Gastrocnemius medialis (tissue), 4 donors: ENCODE measurements at regions not wholly inside any gene's neighbourhood (a gene's known extent, or its start where the extent isn't known, plus 50 kb on each side); places are given as distances from the start of the nearest gene placed in this dataset.

Experiments used
- ATAC-seq, 2 donors: fragments of 150-250 bp; one replicate each; pipeline ENCODE4 v1.9.1; 2016
- DNase-seq, 2 donors: peaks; one replicate each; pipeline ENCODE4 v3.0.0-alpha.2; 2019
- H3K27ac ChIP-seq, 4 donors: fragments of 200-600 bp; sonication (generic); 1 replicate in 1 of 4; 2 replicates in 3 of 4; pipeline ENCODE4 v1.5.1; 2016 to 2018; ENCODE audit warnings: mild to moderate bottlenecking in 2 of 4, moderate library complexity in 1 of 4
- H3K27me3 ChIP-seq, 3 donors: fragments of 200-600 bp; sonication (generic) in 2 of 3; 1 replicate in 1 of 3; 2 replicates in 2 of 3; pipeline versions ENCODE4 v1.5.1 to v1.6.0; 2016 to 2019; ENCODE audit warnings: mild to moderate bottlenecking in 1 of 3, moderate library complexity in 1 of 3
- H3K36me3 ChIP-seq, 2 donors: fragments of 200-600 bp; sonication (generic) in 1 of 2; one replicate each; pipeline ENCODE4 v1.5.1; 2017 to 2018
- H3K4me1 ChIP-seq, 2 donors: fragments of 200-600 bp; sonication (generic) in 1 of 2; one replicate each; pipeline ENCODE4 v1.5.1; 2016 to 2017; ENCODE audit warnings: mild to moderate bottlenecking in 2 of 2
- H3K4me3 ChIP-seq, 4 donors: fragments of 200-600 bp; sonication (generic) in 3 of 4; 1 replicate in 1 of 4; 2 replicates in 3 of 4; pipeline ENCODE4 v1.5.1; 2016 to 2019; ENCODE audit warnings: mild to moderate bottlenecking in 2 of 4
- H3K9me3 ChIP-seq, 3 donors: fragments of 200-600 bp; sonication (generic) in 2 of 3; 1 replicate in 1 of 3; 2 replicates in 2 of 3; pipeline ENCODE4 v1.5.1; 2016 to 2019
- POLR2A ChIP-seq, 2 donors: fragments of 450-650 bp; IDR thresholded peaks; one replicate each; pipeline ENCODE4 v1.6.1; 2017; ENCODE audit warnings: antibody characterized with exemption in 2 of 2, mild to moderate bottlenecking in 2 of 2, moderate library complexity in 2 of 2
- in situ Hi-C, 4 donors: fragments of 200-750 bp; cut with MboI; loops; one replicate each; pipeline versions ENCODE4 v1.15.0 to v1.8.0; 2017; ENCODE audit warnings: low sequenced_read_pairs in 4 of 4
- intact Hi-C: fragments of 100-400 bp; cut with DNase I; formaldehyde crosslinking; loops from one replicate; pipeline ENCODE4 v1.15.1; 2023; ENCODE audit warnings: low total_unique reads
- TF ChIP-seq, protein P1 (sequence below), 5 experiments: fragments of 450-650 bp in 3 of 5; fragments of 200-600 bp in 2 of 5; sonication (generic) in 2 of 5; IDR thresholded peaks in 4 of 5; conservative IDR thresholded peaks in 1 of 5; 1 replicate in 4 of 5; 2 replicates in 1 of 5; pipeline ENCODE4 v1.5.1; 2016 to 2019; ENCODE audit warnings: antibody characterized with exemption in 5 of 5, mild to moderate bottlenecking in 3 of 5, moderate library complexity in 3 of 5

DNA sequence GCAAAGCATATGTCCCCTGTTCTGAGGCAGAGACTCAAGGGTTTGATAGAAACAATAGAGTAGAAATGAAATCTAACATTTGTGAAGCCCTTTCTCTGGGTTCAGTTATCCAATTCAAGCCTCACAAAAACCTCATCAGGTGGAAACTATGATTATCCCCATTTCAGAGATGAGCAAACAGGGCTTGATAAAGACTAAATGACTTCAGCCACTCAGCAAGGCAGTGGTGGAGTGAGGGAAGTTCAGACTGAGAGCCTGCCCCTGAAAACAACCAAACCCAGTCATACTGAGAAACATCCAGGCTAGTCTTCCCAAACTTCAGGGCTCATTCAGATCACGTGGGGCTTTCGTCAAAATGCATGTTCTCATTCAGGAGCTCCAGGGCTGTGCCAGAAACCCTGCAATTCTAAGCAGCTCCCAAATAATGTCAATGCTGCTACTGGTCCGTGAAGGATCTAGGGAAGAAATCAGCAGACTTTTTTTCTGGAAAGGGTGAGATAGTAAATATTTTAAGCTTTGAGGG, 109.6 kb upstream of the KIT start:
- ATAC-seq, result no peak
- Histone ChIP-seq H3K27ac (no peak overlapping the region), H3K4me1 (no peaks in the 10 kb centered on the region), H3K27me3 (no peaks in the 10 kb centered on the region), H3K9me3 (no peaks in the 10 kb centered on the region), H3K36me3 (no peaks in the 10 kb centered on the region), H3K4me3 (no peak overlapping the region)
- TF ChIP-seq, protein P1, sequence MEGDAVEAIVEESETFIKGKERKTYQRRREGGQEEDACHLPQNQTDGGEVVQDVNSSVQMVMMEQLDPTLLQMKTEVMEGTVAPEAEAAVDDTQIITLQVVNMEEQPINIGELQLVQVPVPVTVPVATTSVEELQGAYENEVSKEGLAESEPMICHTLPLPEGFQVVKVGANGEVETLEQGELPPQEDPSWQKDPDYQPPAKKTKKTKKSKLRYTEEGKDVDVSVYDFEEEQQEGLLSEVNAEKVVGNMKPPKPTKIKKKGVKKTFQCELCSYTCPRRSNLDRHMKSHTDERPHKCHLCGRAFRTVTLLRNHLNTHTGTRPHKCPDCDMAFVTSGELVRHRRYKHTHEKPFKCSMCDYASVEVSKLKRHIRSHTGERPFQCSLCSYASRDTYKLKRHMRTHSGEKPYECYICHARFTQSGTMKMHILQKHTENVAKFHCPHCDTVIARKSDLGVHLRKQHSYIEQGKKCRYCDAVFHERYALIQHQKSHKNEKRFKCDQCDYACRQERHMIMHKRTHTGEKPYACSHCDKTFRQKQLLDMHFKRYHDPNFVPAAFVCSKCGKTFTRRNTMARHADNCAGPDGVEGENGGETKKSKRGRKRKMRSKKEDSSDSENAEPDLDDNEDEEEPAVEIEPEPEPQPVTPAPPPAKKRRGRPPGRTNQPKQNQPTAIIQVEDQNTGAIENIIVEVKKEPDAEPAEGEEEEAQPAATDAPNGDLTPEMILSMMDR (IDR thresholded peaks at IDR 0.05 in 4 of 5, conservative IDR thresholded peaks at IDR 0.05 in 1 of 5), result no peak
- TF ChIP-seq POLR2A (IDR thresholded peaks at IDR 0.05), result no peak
- intact Hi-C loops (no loop called here), in situ Hi-C loops (no loop called here)
- DNase-seq, result no peak

DNA sequence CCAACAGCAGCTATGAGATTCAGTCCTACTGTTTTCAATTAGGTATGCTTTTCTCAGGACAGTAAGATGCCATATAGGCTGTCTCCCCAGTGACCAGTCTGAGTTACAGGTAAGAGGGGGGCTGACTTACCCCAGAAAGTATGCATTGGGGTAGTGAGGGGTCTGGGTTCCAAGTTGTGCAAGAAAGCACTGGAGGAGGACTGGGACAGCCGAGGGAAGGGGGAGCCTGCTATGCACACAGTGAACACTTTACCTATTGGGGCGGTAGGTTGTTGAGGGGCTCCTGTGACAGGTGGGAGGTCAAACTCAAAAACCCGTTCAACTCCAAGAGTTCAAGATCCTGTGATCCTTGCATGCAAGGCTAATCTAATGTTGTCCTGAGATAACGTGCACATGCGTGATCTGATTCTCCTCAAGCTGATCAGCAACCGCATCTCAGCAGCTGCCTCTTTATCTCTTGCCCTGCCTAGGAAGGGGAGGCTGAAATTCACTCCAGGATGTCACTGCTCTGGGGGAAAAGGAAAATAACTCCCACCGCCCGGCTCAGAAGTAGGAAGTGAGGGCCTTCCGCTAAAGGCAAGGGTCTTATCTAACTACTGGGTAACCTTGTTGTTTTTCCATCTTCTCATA, 108.8 kb upstream of the KIT start:
- Histone ChIP-seq H3K27me3 (no peaks in the 10 kb centered on the region), H3K36me3 (no peaks in the 10 kb centered on the region), H3K27ac (no peak overlapping the region), H3K9me3 (no peaks in the 10 kb centered on the region), H3K4me1 (no peaks in the 10 kb centered on the region), H3K4me3 (no peak overlapping the region)
- intact Hi-C loops, result no loop called here
- in situ Hi-C loops, result no loop called here
- TF ChIP-seq, protein P1 (IDR thresholded peaks at IDR 0.05 in 4 of 5, conservative IDR thresholded peaks at IDR 0.05 in 1 of 5), result no peak
- TF ChIP-seq POLR2A (IDR thresholded peaks at IDR 0.05), result no peak
- ATAC-seq (no peak), DNase-seq (no peak)

DNA sequence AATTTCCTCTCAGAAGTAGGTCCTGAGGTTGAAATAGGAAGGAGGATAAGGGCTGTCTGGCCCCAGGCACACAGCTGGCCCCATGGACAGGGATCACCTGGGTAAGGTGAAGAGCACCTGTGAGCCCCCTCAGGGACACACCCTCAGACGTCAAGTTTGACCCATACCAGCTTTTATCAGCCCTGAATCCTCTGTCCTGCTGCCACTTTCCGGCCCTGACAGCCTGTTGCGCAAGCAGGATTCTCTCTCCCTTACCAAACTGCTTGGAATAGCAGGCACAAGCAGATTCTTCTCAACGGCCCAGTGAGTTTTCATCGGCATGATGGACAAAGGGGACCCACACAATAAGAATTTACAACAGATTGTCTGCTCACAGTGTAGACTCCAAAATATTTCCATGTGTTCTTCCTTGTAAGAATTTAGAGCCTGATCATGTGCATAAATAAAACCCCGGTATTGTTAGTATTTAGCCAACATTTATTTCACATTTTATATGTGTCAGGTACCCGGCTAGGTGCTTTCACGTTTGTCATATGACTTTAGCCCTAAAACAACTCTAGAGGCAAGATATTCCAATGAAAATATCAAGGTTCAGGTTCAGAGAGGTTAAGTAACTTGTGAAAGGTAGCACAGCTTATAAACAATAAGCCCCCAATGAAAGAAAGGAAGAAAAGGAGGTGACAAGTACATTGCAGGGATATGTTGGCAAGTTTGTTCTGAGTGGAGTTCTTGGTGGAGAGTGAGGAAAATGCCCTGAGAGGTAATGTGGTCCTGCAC, 107.2 kb upstream of the KIT start:
- H3K4me1 ChIP-seq, result no peaks in the 10 kb centered on the region
- H3K27me3 ChIP-seq, result no peaks in the 10 kb centered on the region
- no peaks in the 10 kb centered on the region for H3K9me3 ChIP-seq
- H3K4me3 ChIP-seq, result no peak overlapping the region
- DNase-seq (no peak), ATAC-seq (no peak)
- intact Hi-C loops (no loop called here), in situ Hi-C loops (no loop called here)
- no peaks in the 10 kb centered on the region for H3K36me3 ChIP-seq
- H3K27ac ChIP-seq, result no peak overlapping the region
- TF ChIP-seq, protein P1 (IDR thresholded peaks at IDR 0.05 in 4 of 5, conservative IDR thresholded peaks at IDR 0.05 in 1 of 5), result no peak
- TF ChIP-seq POLR2A (IDR thresholded peaks at IDR 0.05), result no peak

DNA sequence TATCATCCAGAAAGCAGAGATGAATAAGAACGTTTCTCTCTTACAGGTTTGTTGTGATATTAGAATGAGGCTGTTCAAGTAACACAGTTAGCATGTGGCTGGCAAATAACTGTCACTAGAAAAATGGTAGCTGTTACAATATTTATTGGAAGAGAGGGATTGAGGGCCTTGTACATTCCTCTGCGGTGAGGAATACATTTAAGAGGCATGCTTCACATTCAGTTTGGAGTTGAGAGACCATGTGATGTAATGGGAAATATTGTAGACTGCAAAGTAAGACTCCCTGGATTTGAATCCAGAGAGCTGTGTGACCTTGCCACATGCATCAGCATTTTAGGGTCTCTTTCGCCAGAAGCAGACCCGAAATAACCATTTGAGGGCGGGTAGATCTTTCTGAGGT, 104.8 kb upstream of the KIT start:
- Histone ChIP-seq H3K27ac (no peak overlapping the region), H3K27me3 (no peaks in the 10 kb centered on the region), H3K36me3 (no peaks in the 10 kb centered on the region), H3K4me3 (no peak overlapping the region), H3K4me1 (no peaks in the 10 kb centered on the region), H3K9me3 (no peaks in the 10 kb centered on the region)
- no peak for TF ChIP-seq POLR2A (IDR thresholded peaks at IDR 0.05)
- TF ChIP-seq, protein P1 (IDR thresholded peaks at IDR 0.05 in 4 of 5, conservative IDR thresholded peaks at IDR 0.05 in 1 of 5), result no peak
- in situ Hi-C loops, result no loop called here
- no peak for ATAC-seq
- DNase-seq, result no peak
- intact Hi-C loops, result no loop called here
